Gastrocnemius medialis (tissue), 4 donors: ENCODE measurements at regions not wholly inside any gene's neighbourhood (a gene's known extent, or its start where the extent isn't known, plus 50 kb on each side); places are given as distances from the start of the nearest gene placed in this dataset.

ENCODE experiments used
- POLR2A ChIP-seq, 2 donors: fragments of 450-650 bp; IDR thresholded peaks; one replicate each; pipeline ENCODE4 v1.6.1; 2017; ENCODE audit warnings: antibody characterized with exemption in 2 of 2, mild to moderate bottlenecking in 2 of 2, moderate library complexity in 2 of 2
- TF ChIP-seq, protein P1 (sequence below), 5 experiments: fragments of 450-650 bp in 3 of 5; fragments of 200-600 bp in 2 of 5; sonication (generic) in 2 of 5; IDR thresholded peaks in 4 of 5; conservative IDR thresholded peaks in 1 of 5; 1 replicate in 4 of 5; 2 replicates in 1 of 5; pipeline ENCODE4 v1.5.1; 2016 to 2019; ENCODE audit warnings: antibody characterized with exemption in 5 of 5, mild to moderate bottlenecking in 3 of 5, moderate library complexity in 3 of 5

DNA sequence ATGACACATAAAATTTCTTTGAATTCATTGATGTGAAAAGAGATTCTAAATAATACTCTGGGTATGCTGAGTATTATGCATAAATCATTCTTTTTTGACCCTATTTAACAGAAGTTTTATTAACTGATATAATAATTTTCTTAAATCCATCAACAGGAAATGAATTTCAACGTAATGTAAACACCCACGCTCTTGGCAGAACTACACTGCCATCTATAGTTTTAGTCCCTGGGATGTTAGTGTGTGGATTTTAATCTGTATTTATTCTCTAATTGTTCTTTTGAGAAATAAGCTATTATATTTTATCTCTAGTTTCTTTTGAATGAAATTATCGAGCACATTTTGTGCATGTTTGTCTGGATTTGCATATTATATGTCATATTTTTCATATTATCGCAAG lies 666.8 kb upstream of the NDST4 start:
- TF ChIP-seq, protein P1, sequence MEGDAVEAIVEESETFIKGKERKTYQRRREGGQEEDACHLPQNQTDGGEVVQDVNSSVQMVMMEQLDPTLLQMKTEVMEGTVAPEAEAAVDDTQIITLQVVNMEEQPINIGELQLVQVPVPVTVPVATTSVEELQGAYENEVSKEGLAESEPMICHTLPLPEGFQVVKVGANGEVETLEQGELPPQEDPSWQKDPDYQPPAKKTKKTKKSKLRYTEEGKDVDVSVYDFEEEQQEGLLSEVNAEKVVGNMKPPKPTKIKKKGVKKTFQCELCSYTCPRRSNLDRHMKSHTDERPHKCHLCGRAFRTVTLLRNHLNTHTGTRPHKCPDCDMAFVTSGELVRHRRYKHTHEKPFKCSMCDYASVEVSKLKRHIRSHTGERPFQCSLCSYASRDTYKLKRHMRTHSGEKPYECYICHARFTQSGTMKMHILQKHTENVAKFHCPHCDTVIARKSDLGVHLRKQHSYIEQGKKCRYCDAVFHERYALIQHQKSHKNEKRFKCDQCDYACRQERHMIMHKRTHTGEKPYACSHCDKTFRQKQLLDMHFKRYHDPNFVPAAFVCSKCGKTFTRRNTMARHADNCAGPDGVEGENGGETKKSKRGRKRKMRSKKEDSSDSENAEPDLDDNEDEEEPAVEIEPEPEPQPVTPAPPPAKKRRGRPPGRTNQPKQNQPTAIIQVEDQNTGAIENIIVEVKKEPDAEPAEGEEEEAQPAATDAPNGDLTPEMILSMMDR (IDR thresholded peaks at IDR 0.05 in 4 of 5, conservative IDR thresholded peaks at IDR 0.05 in 1 of 5): no peak
- TF ChIP-seq POLR2A (IDR thresholded peaks at IDR 0.05): no peak
